PC-9 (cell line): ENCODE measurements at regions not wholly inside any gene's neighbourhood (a gene's known extent, or its start where the extent isn't known, plus 50 kb on each side); places are given as distances from the start of the nearest gene placed in this dataset.
A peak's percentile ranks its signal among the peaks of the same experiment; 100 is the strongest.

Source experiments
- BruUV-seq: library from RNA; stranded (reverse); fragments of 400-500 nt; replicated peaks from 2 replicates; lab custom pipeline; 2021; lab: Mats Ljungman, UMichigan
- CTCF ChIA-PET: fragments of 300-600 bp; sonication (Branson Sonifier 250); formaldehyde crosslinking; loops from one replicate; lab custom pipeline; 2022; ENCODE audit warnings: antibody characterized with exemption; lab: Charles Lee
- POLR2A ChIA-PET: fragments of 300-600 bp; sonication (Branson Sonifier 250); formaldehyde crosslinking; loops from one replicate; lab custom pipeline; 2022; ENCODE audit warnings: antibody characterized with exemption; ENCODE audit not compliant: unreplicated experiment; lab: Charles Lee
- DNase-seq, 2 experiments: peaks; one replicate each; pipeline versions ENCODE4 v3.0.0 to v3.0.0-alpha.2; 2015 to 2022; ENCODE audit warnings: mixed read lengths in 1 of 2
- H2AFZ ChIP-seq: fragments of 200-600 bp; sonication (generic); 2 replicates; pipeline ENCODE4 v1.8.1; 2017; ENCODE audit warnings: antibody characterized with exemption
- H3F3A ChIP-seq: fragments of 200-600 bp; sonication (generic); 2 replicates; pipeline ENCODE4 v1.8.1; 2017; ENCODE audit warnings: antibody characterized with exemption, mild to moderate bottlenecking, low read depth; ENCODE audit not compliant: insufficient read depth
- H3K27ac ChIP-seq: fragments of 200-600 bp; sonication (generic); 2 replicates; pipeline ENCODE4 v1.6.1; 2016; ENCODE audit warnings: mixed run types
- H3K27me3 ChIP-seq: fragments of 200-600 bp; sonication (generic); 2 replicates; pipeline ENCODE4 v1.6.1; 2016; ENCODE audit warnings: low read depth, mixed run types; ENCODE audit not compliant: insufficient read depth
- H3K36me3 ChIP-seq: fragments of 200-600 bp; sonication (generic); 2 replicates; pipeline ENCODE4 v1.6.1; 2016; ENCODE audit warnings: low read depth, mixed run types
- H3K4me1 ChIP-seq: fragments of 200-600 bp; sonication (generic); replicated peaks from 2 replicates; pipeline ENCODE4 v1.6.1; 2016; ENCODE audit warnings: mixed run types; ENCODE audit not compliant: insufficient read depth
- H3K4me2 ChIP-seq: fragments of 200-600 bp; sonication (generic); 2 replicates; pipeline ENCODE4 v1.6.1; 2017; ENCODE audit warnings: mixed run types
- H3K4me3 ChIP-seq: fragments of 200-600 bp; sonication (generic); 2 replicates; pipeline ENCODE4 v1.6.1; 2016; ENCODE audit warnings: mixed run types
- H3K79me2 ChIP-seq: fragments of 200-600 bp; sonication (generic); 2 replicates; pipeline ENCODE4 v1.6.1; 2017; ENCODE audit warnings: low read depth, mixed run types
- H3K9me2 ChIP-seq: fragments of 200-600 bp; sonication (generic); 2 replicates; pipeline ENCODE4 v1.8.1; 2017; ENCODE audit warnings: mild to moderate bottlenecking; ENCODE audit not compliant: insufficient read depth
- H3K9me3 ChIP-seq: fragments of 200-600 bp; sonication (generic); 2 replicates; pipeline ENCODE4 v1.8.1; 2016; ENCODE audit warnings: low read depth; ENCODE audit not compliant: insufficient read depth
- H4K20me1 ChIP-seq: fragments of 200-600 bp; sonication (generic); 2 replicates; pipeline ENCODE4 v1.8.1; 2017; ENCODE audit not compliant: insufficient read depth
- EZH2 ChIP-seq: fragments of 200-600 bp; sonication (generic); IDR thresholded peaks from 2 replicates; pipeline ENCODE4 v1.8.0; 2017; ENCODE audit warnings: antibody characterized with exemption, low read depth
- intact Hi-C: fragments of 100-400 bp; cut with micrococcal nuclease; formaldehyde crosslinking; loops from one replicate; pipeline ENCODE4 v1.10.0; 2022; ENCODE audit not compliant: unreplicated experiment
- TF ChIP-seq, protein P1 (sequence below): fragments of 200-600 bp; sonication (generic); conservative IDR thresholded peaks from 2 replicates; pipeline ENCODE4 v1.6.1; 2017; ENCODE audit warnings: mixed run types, antibody characterized with exemption, mild to moderate bottlenecking, moderate library complexity

DNA sequence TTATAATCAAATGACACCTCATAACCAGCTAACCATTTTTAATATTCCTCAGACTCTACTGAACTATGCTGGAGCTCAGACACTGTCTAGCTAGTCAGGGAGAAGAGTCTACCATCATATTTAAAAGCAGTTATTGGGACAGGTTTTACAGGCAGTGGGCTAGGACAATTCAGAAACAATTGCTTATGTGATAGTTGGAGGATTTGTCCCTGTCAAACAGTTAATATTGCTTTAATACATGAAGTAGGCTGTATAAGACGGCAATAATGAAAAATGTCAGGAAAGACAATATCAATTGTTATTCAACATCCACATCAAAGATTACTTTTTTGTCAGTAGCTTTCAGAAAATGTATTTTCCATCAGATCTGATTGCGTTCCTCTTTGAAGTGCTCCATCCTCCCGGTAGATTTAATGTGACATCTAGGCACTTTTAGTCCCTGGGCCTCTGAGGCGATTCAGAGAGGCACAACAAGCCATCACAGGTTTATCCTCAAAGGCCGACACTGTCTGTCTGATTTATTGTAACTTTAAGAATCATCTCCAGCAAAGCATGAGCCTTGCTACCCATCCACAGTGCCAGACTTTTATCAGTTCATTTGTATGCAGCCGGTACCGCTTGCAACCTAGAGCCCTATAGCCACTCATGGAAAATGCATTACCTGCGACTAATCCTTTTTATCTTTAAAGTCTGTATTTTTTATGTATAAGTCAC, 152.2 kb downstream of the PSAT1 start:
- Histone ChIP-seq H3F3A (no peaks in the 10 kb centered on the region), H3K4me3 (no peak overlapping the region), H3K27me3 (peaks cover 70% of the 10 kb centered on the region), H3K79me2 (no peaks in the 10 kb centered on the region), H3K9me3 (no peaks in the 10 kb centered on the region), H3K4me1 (no peaks in the 10 kb centered on the region), H3K27ac (no peak overlapping the region), H3K4me2 (no peak overlapping the region), H3K36me3 (no peaks in the 10 kb centered on the region), H2AFZ (no peak overlapping the region), H4K20me1 (no peaks in the 10 kb centered on the region), H3K9me2 (no peaks in the 10 kb centered on the region)
- ChIA-PET POLR2A (no interaction called here), CTCF (no interaction called here)
- TF ChIP-seq EZH2, result no peak
- DNase-seq, result no peak
- intact Hi-C loops, result no loop called here
- no TSS peak for BruUV-seq

DNA sequence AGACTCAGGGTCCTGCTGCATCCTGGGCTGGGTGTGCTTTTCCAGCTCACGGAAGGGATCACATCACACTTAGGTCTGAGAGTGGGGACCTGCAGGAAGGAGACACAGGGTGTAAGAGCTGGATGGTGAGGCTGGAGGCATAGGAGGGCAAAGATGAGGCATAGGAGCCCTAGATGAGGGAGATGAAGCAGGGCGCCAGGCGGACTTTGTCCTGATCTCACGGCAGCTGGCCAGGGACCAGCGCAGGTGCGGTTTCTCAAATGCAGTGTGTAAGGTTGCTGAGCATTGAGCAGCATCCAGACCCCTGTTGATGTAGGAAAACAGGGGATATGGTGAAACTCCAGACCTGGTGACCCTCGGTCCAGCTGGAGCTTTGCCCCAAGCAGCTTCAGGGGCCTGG, 156.5 kb downstream of the PSAT1 start:
- H2AFZ ChIP-seq, result no peak overlapping the region
- H3K4me1 ChIP-seq, result no peaks in the 10 kb centered on the region
- no peak overlapping the region for H3K4me2 ChIP-seq
- no peaks in the 10 kb centered on the region for H3K79me2 ChIP-seq
- BruUV-seq, result no TSS peak
- ChIA-PET POLR2A (no interaction called here), CTCF (no interaction called here)
- H4K20me1 ChIP-seq, result no peaks in the 10 kb centered on the region; the same call in 1 of the 2 replicates
- H3K27ac ChIP-seq, result no peak overlapping the region
- no peaks in the 10 kb centered on the region for H3K9me3 ChIP-seq
- DNase-seq, result no peak
- no peak for TF ChIP-seq EZH2
- TF ChIP-seq, protein P1, sequence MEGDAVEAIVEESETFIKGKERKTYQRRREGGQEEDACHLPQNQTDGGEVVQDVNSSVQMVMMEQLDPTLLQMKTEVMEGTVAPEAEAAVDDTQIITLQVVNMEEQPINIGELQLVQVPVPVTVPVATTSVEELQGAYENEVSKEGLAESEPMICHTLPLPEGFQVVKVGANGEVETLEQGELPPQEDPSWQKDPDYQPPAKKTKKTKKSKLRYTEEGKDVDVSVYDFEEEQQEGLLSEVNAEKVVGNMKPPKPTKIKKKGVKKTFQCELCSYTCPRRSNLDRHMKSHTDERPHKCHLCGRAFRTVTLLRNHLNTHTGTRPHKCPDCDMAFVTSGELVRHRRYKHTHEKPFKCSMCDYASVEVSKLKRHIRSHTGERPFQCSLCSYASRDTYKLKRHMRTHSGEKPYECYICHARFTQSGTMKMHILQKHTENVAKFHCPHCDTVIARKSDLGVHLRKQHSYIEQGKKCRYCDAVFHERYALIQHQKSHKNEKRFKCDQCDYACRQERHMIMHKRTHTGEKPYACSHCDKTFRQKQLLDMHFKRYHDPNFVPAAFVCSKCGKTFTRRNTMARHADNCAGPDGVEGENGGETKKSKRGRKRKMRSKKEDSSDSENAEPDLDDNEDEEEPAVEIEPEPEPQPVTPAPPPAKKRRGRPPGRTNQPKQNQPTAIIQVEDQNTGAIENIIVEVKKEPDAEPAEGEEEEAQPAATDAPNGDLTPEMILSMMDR, result no peak
- H3K4me3 ChIP-seq, result no peak overlapping the region
- no peaks in the 10 kb centered on the region for H3K9me2 ChIP-seq
- no peaks in the 10 kb centered on the region for H3K36me3 ChIP-seq
- no peaks in the 10 kb centered on the region for H3F3A ChIP-seq
- H3K27me3 ChIP-seq, result peaks cover 42% of the 10 kb centered on the region
- intact Hi-C loops, result no loop called here

DNA sequence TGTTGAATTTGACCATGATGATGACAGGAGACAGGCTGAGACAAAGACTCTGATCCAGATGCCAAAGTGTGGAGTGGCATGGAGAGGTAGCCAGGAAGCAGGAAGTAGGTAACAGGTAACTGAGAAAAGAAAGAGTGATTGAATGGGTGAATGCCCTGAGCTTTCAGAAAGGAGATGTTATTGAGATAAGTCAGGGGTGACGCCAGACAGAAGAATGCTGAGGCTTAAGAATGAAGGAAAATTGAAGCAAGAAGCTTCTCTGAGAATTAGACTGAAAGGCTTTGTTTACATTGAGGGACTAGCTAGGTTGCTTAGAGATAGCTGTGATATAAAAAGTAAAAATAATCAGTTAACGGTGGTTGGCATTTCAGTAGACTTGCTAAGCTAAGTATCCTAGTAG, 165.7 kb downstream of the PSAT1 start:
- H3K9me2 ChIP-seq, result no peaks in the 10 kb centered on the region
- DNase-seq, result peak in 1 of 2 experiments; percentile 47
- no TSS peak for BruUV-seq
- H3K36me3 ChIP-seq, result no peaks in the 10 kb centered on the region
- no peaks in the 10 kb centered on the region for H3K27me3 ChIP-seq
- CTCF ChIA-PET, result no interaction called here
- intact Hi-C loops, result no loop called here
- no peak overlapping the region for H3K4me2 ChIP-seq
- H3F3A ChIP-seq, result no peaks in the 10 kb centered on the region
- H3K9me3 ChIP-seq, result no peaks in the 10 kb centered on the region
- no peaks in the 10 kb centered on the region for H3K4me1 ChIP-seq
- H4K20me1 ChIP-seq, result no peaks in the 10 kb centered on the region
- H2AFZ ChIP-seq, result no peak overlapping the region
- no peak for TF ChIP-seq EZH2
- TF ChIP-seq, protein P1, result no peak
- POLR2A ChIA-PET, result no interaction called here
- no peak overlapping the region for H3K4me3 ChIP-seq
- H3K79me2 ChIP-seq, result no peaks in the 10 kb centered on the region
- no peak overlapping the region for H3K27ac ChIP-seq
